Thyroid gland (tissue), 4 donors: ENCODE measurements at regions not wholly inside any gene's neighbourhood (a gene's known extent, or its start where the extent isn't known, plus 50 kb on each side); places are given as distances from the start of the nearest gene placed in this dataset.
"Not testable (repeated sequence)": the region's sequence is repeated elsewhere in the genome, so short reads cannot be mapped to it uniquely, and the experiment has no call there.

Experiments used
- DNase-seq, 2 donors: peaks; one replicate each; pipeline ENCODE4 v3.0.0-alpha.2; 2019
- H3K27ac ChIP-seq, 3 donors: fragments of 200-600 bp; sonication (generic); 1 replicate in 2 of 3; 2 replicates in 1 of 3; pipeline ENCODE4 v1.5.1; 2016 to 2019; ENCODE audit warnings: mild to moderate bottlenecking in 1 of 3, moderate library complexity in 1 of 3
- H3K27me3 ChIP-seq: fragments of 200-600 bp; sonication (generic); one replicate; pipeline ENCODE4 v1.5.1; 2019
- H3K36me3 ChIP-seq, 2 donors: fragments of 200-600 bp; sonication (generic); one replicate each; pipeline ENCODE4 v1.5.1; 2016 to 2019
- H3K4me1 ChIP-seq, 2 donors: fragments of 200-600 bp; sonication (generic); one replicate each; pipeline ENCODE4 v1.5.1; 2017 to 2019
- H3K4me3 ChIP-seq, 3 donors: fragments of 200-600 bp; sonication (generic); replicated peaks in 1 of 3; 1 replicate in 2 of 3; 2 replicates in 1 of 3; pipeline ENCODE4 v1.5.1; 2016; ENCODE audit warnings: mild to moderate bottlenecking in 1 of 3
- H3K9me3 ChIP-seq: fragments of 200-600 bp; sonication (generic); one replicate; pipeline ENCODE4 v1.5.1; 2017
- CTCF ChIP-seq, 6 experiments: fragments of 200-600 bp in 3 of 6; fragments of 450-650 bp in 3 of 6; sonication (generic) in 3 of 6; IDR thresholded peaks; one replicate each; pipeline ENCODE4 v1.5.1; 2016 to 2019; ENCODE audit warnings: antibody characterized with exemption in 6 of 6, mild to moderate bottlenecking in 2 of 6, inconsistent platforms in 1 of 6, moderate library complexity in 1 of 6
- POLR2A ChIP-seq, 2 donors: fragments of 450-650 bp; IDR thresholded peaks; one replicate each; pipeline ENCODE4 v1.6.1; 2017; ENCODE audit warnings: antibody characterized with exemption in 2 of 2, mild to moderate bottlenecking in 2 of 2, moderate library complexity in 1 of 2
- WGBS, 2 donors: methylation state at CpG; one replicate each; pipeline ENCODE4 v1.1.5; 2017; 5-methylcytosine and 5-hydroxymethylcytosine counted together
- intact Hi-C: fragments of 100-400 bp; cut with DNase I; formaldehyde crosslinking; loops from one replicate; pipeline ENCODE4 v1.15.1; 2023

- Histone ChIP-seq H3K36me3 (no peaks in the 10 kb centered on the region), H3K27ac (no peak overlapping the region), H3K9me3 (no peaks in the 10 kb centered on the region), H3K4me3 (no peak overlapping the region), H3K27me3 (no peaks in the 10 kb centered on the region), H3K4me1 (peaks cover 8 to 9% of the 10 kb centered on the region in 2 donors)
- WGBS, 2 donors = 67 to 91% methylated on average over 4 to 13 of the region's 15 CpGs
- no peak for DNase-seq
- TF ChIP-seq CTCF (IDR thresholded peaks at IDR 0.05) = no peak
- no peak for TF ChIP-seq POLR2A (IDR thresholded peaks at IDR 0.05)
- intact Hi-C loops = no loop called here
Observed at GRCh38 chr7:91463330-91463729, 199.1 kb downstream of the FZD1 start.

- no peak overlapping the region for H3K4me3 ChIP-seq
- DNase-seq = no peak
- H3K4me1 ChIP-seq = peaks cover 6 to 9% of the 10 kb centered on the region in 2 donors
- no peaks in the 10 kb centered on the region for H3K27me3 ChIP-seq
- WGBS, 2 donors = 68 to 76% methylated on average over 2 of the region's 2 CpGs
- no peaks in the 10 kb centered on the region for H3K9me3 ChIP-seq
- H3K36me3 ChIP-seq = no peaks in the 10 kb centered on the region
- no peak overlapping the region for H3K27ac ChIP-seq
- intact Hi-C loops = no loop called here
- TF ChIP-seq CTCF (IDR thresholded peaks at IDR 0.05) = no peak
- no peak for TF ChIP-seq POLR2A (IDR thresholded peaks at IDR 0.05)
Observed at GRCh38 chr7:91465595-91466061, 201.4 kb downstream of the FZD1 start.

- no peak for DNase-seq
- intact Hi-C loops = no loop called here
- no peak overlapping the region for H3K27ac ChIP-seq
- no peaks in the 10 kb centered on the region for H3K36me3 ChIP-seq
- H3K4me1 ChIP-seq = peaks cover 0 to 5% of the 10 kb centered on the region in 2 donors
- no peak for TF ChIP-seq POLR2A (IDR thresholded peaks at IDR 0.05)
- no peaks in the 10 kb centered on the region for H3K9me3 ChIP-seq
- H3K4me3 ChIP-seq = no peak overlapping the region
- no peaks in the 10 kb centered on the region for H3K27me3 ChIP-seq
Observed at GRCh38 chr7:91468256-91468655, 204.0 kb downstream of the FZD1 start.

- no peak for DNase-seq
- intact Hi-C loops = no loop called here
- WGBS, 2 donors = 6 to 21% methylated on average over 1 of the region's 1 CpG
- Histone ChIP-seq H3K27me3 (no peaks in the 10 kb centered on the region), H3K27ac (no peak overlapping the region), H3K9me3 (no peaks in the 10 kb centered on the region), H3K4me1 (peaks cover 0 to 3% of the 10 kb centered on the region in 2 donors), H3K4me3 (no peak overlapping the region), H3K36me3 (no peaks in the 10 kb centered on the region)
- TF ChIP-seq POLR2A (IDR thresholded peaks at IDR 0.05) (no peak), CTCF (IDR thresholded peaks at IDR 0.05) (no peak)
Observed at GRCh38 chr7:91473619-91474018, 209.4 kb downstream of the FZD1 start.

GRCh38 chr7:91474074-91474473 is 209.8 kb downstream of the FZD1 start:
- H3K9me3 ChIP-seq = no peaks in the 10 kb centered on the region
- H3K27ac ChIP-seq = no peak overlapping the region
- TF ChIP-seq CTCF (IDR thresholded peaks at IDR 0.05) (no peak), POLR2A (IDR thresholded peaks at IDR 0.05) (no peak)
- H3K4me1 ChIP-seq = no peaks in the 10 kb centered on the region
- intact Hi-C loops = no loop called here
- no peaks in the 10 kb centered on the region for H3K27me3 ChIP-seq
- DNase-seq = no peak
- 97 to 100% methylated on average over 1 of the region's 1 CpG for WGBS, 2 donors
- H3K4me3 ChIP-seq = no peak overlapping the region
- no peaks in the 10 kb centered on the region for H3K36me3 ChIP-seq

- H3K9me3 ChIP-seq, H3K4me3 ChIP-seq, H3K4me1 ChIP-seq, H3K27ac ChIP-seq, DNase-seq, H3K27me3 ChIP-seq, H3K36me3 ChIP-seq, intact Hi-C loops: not testable (repeated sequence)
- WGBS, 2 donors = 95 to 98% methylated on average over 5 of the region's 5 CpGs
Observed at GRCh38 chr7:91480470-91480869, 216.2 kb downstream of the FZD1 start.
